ENCODE measurements at regions not wholly inside any gene's neighbourhood (a gene's known extent, or its start where the extent isn't known, plus 50 kb on each side); places are given as distances from the start of the nearest gene placed in this dataset.

- Histone ChIP-seq H3K27ac (ENCODE audit: low read depth, low read length) (no peak overlapping the region), H3K9ac (ENCODE audit: low read length) (no peak overlapping the region), H3K9me3 (ENCODE audit: insufficient read depth, low read length) (no peaks in the 10 kb centered on the region), H3K79me2 (ENCODE audit: insufficient read depth, low read length) (no peaks in the 10 kb centered on the region), H3K36me3 (ENCODE audit: low read length) (no peaks in the 10 kb centered on the region), H3K4me3 (ENCODE audit: insufficient read depth, low read length, poor library complexity, severe bottlenecking) (no peak overlapping the region), H3K9me2 (replicated peaks; ENCODE audit: insufficient read depth, low read length) (no peaks in the 10 kb centered on the region), H3K27me3 (ENCODE audit: low read length) (no peaks in the 10 kb centered on the region), H3F3A (ENCODE audit: insufficient read depth) (no peaks in the 10 kb centered on the region), H3K4me2 (ENCODE audit: low read depth, low read length, poor library complexity, severe bottlenecking) (no peak overlapping the region), H4K20me1 (ENCODE audit: low read depth, low read length) (no peaks in the 10 kb centered on the region), H2AFZ (ENCODE audit: low read depth, low read length, severe bottlenecking) (no peak overlapping the region)
- TF ChIP-seq EZH2phosphoT487 (conservative IDR thresholded peaks at IDR 0.05; ENCODE audit: low read length) (no peak), CTCF (IDR thresholded peaks at IDR 0.05; ENCODE audit: insufficient read depth, low read length, poor library complexity, severe bottlenecking) (no peak)
These were observed 181.8 kb downstream of the SP3 start for GRCh38 chr2:173783382-173783781.

GRCh38 chr2:173785813-173786212 is 179.4 kb downstream of the SP3 start:
- no peak overlapping the region for H3K27ac ChIP-seq (ENCODE audit: low read depth, low read length)

GRCh38 chr2:173791502-173791901 is 173.7 kb downstream of the SP3 start:
- no peak overlapping the region for H3K4me3 ChIP-seq (ENCODE audit: insufficient read depth, low read length, poor library complexity, severe bottlenecking)
- H3K27me3 ChIP-seq (ENCODE audit: low read length), result no peaks in the 10 kb centered on the region
- no peaks in the 10 kb centered on the region for H4K20me1 ChIP-seq (ENCODE audit: low read depth, low read length)
- no peak overlapping the region for H3K27ac ChIP-seq (ENCODE audit: low read depth, low read length)
- TF ChIP-seq CTCF (IDR thresholded peaks at IDR 0.05; ENCODE audit: insufficient read depth, low read length, poor library complexity, severe bottlenecking) (no peak), EZH2phosphoT487 (conservative IDR thresholded peaks at IDR 0.05; ENCODE audit: low read length) (no peak)
- no peaks in the 10 kb centered on the region for H3K9me2 ChIP-seq (replicated peaks; ENCODE audit: insufficient read depth, low read length)
- no peaks in the 10 kb centered on the region for H3K9me3 ChIP-seq (ENCODE audit: insufficient read depth, low read length)
- H2AFZ ChIP-seq (ENCODE audit: low read depth, low read length, severe bottlenecking), result no peak overlapping the region
- H3K79me2 ChIP-seq (ENCODE audit: insufficient read depth, low read length), result no peaks in the 10 kb centered on the region
- H3F3A ChIP-seq (ENCODE audit: insufficient read depth), result no peaks in the 10 kb centered on the region
- no peak overlapping the region for H3K4me2 ChIP-seq (ENCODE audit: low read depth, low read length, poor library complexity, severe bottlenecking)
- no peak overlapping the region for H3K9ac ChIP-seq (ENCODE audit: low read length)
- H3K36me3 ChIP-seq (ENCODE audit: low read length), result no peaks in the 10 kb centered on the region

More at GRCh38 chr2:173785813-173786212, 179.4 kb downstream of the SP3 start:
- H3F3A ChIP-seq (ENCODE audit: insufficient read depth), result no peaks in the 10 kb centered on the region
- H3K36me3 ChIP-seq (ENCODE audit: low read length), result no peaks in the 10 kb centered on the region
- H3K27me3 ChIP-seq (ENCODE audit: low read length), result no peaks in the 10 kb centered on the region
- no peak overlapping the region for H2AFZ ChIP-seq (ENCODE audit: low read depth, low read length, severe bottlenecking)
- no peak overlapping the region for H3K9ac ChIP-seq (ENCODE audit: low read length)
- no peak overlapping the region for H3K4me2 ChIP-seq (ENCODE audit: low read depth, low read length, poor library complexity, severe bottlenecking)
- H3K79me2 ChIP-seq (ENCODE audit: insufficient read depth, low read length), result no peaks in the 10 kb centered on the region
- H3K9me3 ChIP-seq (ENCODE audit: insufficient read depth, low read length), result no peaks in the 10 kb centered on the region
- no peak for TF ChIP-seq CTCF (IDR thresholded peaks at IDR 0.05; ENCODE audit: insufficient read depth, low read length, poor library complexity, severe bottlenecking)
- H3K9me2 ChIP-seq (replicated peaks; ENCODE audit: insufficient read depth, low read length), result no peaks in the 10 kb centered on the region
- H4K20me1 ChIP-seq (ENCODE audit: low read depth, low read length), result no peaks in the 10 kb centered on the region
- no peak overlapping the region for H3K4me3 ChIP-seq (ENCODE audit: insufficient read depth, low read length, poor library complexity, severe bottlenecking)

GRCh38 chr2:173792166-173792565 is 173.0 kb downstream of the SP3 start:
- H3K9me2 ChIP-seq (replicated peaks; ENCODE audit: insufficient read depth, low read length), result no peaks in the 10 kb centered on the region

More at GRCh38 chr2:173792166-173792565, 173.0 kb downstream of the SP3 start:
- Histone ChIP-seq H3K36me3 (ENCODE audit: low read length) (no peaks in the 10 kb centered on the region), H3K9ac (ENCODE audit: low read length) (no peak overlapping the region), H3K4me2 (ENCODE audit: low read depth, low read length, poor library complexity, severe bottlenecking) (no peak overlapping the region), H3F3A (ENCODE audit: insufficient read depth) (no peaks in the 10 kb centered on the region), H3K27me3 (ENCODE audit: low read length) (no peaks in the 10 kb centered on the region), H3K4me3 (ENCODE audit: insufficient read depth, low read length, poor library complexity, severe bottlenecking) (no peak overlapping the region), H3K27ac (ENCODE audit: low read depth, low read length) (no peak overlapping the region), H3K79me2 (ENCODE audit: insufficient read depth, low read length) (no peaks in the 10 kb centered on the region), H4K20me1 (ENCODE audit: low read depth, low read length) (no peaks in the 10 kb centered on the region), H2AFZ (ENCODE audit: low read depth, low read length, severe bottlenecking) (no peak overlapping the region), H3K9me3 (ENCODE audit: insufficient read depth, low read length) (no peaks in the 10 kb centered on the region)
- TF ChIP-seq CTCF (IDR thresholded peaks at IDR 0.05; ENCODE audit: insufficient read depth, low read length, poor library complexity, severe bottlenecking), result no peak
- no peak for TF ChIP-seq EZH2phosphoT487 (conservative IDR thresholded peaks at IDR 0.05; ENCODE audit: low read length)
